NCI-H1092 (cell line): ENCODE measurements at regions not wholly inside any gene's neighbourhood (a gene's known extent, or its start where the extent isn't known, plus 50 kb on each side); places are given as distances from the start of the nearest gene placed in this dataset.
"Not testable (repeated sequence)": the region's sequence is repeated elsewhere in the genome, so short reads cannot be mapped to it uniquely, and the experiment has no call there.

Experiments
- DNase-seq: peaks from one replicate; lab custom pipeline; 2025; lab: John Stamatoyannopoulos, UW

DNA sequence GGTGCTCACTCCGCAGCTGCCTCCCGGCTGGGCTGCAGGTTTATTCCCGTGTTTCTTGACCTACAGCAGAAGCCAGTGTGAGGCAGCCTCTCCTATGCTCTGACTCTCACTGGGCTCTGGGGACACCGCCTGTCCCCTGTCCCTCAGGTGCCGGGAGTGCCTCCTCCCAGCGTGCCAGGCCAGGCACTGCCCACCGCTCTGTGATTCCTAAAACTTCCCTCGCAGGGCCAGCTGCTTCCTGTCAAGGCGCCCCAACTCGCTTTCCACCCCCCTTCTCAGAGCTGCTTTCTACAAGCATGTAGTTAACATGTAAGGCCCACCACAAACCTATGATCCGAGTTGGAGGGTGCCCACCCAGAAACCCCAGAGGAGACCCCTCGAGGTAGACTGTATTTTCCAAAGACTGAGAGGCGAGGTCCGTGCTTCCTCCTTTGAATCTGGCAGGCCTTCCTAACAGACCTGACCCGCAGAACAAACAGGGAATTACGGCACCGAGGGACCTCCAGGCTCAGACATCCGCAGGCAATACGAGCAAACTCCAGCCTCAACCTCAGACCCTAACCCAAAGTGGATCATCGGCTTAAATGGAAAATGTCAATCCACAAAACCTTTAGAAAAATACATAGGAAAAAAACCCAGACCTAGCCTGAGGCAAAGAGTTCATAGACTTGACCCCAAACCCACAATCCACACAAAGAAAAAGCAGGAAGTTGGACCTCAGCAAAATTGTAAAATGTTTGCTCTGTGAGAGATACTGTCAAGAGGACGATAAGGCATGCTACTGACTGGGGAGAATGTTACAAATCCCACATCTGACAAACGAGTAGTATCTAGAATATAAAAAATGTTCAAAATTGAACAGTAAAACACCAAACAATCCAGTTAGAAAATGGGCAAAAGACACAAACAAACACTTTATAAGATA is 121.3 kb upstream of the IQSEC1 start:
- no peak for DNase-seq

DNA sequence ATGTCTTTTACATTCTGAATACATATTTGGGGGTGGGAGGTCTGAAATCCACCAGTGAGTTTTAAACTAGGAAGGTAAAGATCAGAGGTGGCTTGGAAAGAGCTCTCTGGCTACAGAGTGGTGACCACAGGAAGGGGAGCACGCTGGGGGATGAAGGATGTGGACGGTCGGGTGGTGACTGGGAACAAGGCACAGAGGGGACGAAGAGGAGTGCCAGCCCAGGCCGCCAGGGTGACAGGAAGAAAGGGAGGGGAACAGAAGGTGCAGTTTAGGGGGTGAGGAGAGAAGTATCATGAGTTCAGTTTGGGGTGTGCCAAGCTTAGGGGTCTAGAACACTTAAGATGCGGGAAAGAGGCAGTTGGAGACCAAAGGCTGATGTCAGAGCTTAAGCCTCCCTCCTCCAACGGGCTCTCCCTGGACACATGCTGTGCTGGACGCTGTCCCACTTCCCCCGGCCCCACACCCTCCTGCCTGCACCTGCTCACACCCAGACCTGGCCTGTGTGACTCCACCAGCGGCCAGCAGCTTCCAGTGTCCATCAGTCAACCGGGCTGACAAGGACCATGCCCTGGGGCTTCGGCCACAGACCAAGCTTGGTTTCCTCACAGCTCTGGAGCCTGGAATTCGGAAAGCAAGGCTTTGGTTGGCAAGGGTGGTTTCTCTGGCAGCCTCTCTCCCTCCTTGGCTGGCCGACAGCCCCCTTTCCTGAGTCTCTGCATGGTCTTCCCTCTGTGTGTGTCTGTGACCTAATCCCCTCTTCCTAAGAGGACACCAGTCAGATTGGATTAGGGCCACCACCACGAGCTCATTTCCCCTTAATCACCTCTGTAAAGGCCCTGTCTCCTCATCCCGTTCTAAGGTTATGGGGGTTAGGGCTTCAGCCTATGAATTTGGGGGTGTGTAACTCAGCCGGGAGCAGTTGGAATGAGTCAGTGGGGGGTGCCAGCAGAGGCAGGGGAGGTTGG is 120.4 kb upstream of the IQSEC1 start:
- no peak for DNase-seq

DNA sequence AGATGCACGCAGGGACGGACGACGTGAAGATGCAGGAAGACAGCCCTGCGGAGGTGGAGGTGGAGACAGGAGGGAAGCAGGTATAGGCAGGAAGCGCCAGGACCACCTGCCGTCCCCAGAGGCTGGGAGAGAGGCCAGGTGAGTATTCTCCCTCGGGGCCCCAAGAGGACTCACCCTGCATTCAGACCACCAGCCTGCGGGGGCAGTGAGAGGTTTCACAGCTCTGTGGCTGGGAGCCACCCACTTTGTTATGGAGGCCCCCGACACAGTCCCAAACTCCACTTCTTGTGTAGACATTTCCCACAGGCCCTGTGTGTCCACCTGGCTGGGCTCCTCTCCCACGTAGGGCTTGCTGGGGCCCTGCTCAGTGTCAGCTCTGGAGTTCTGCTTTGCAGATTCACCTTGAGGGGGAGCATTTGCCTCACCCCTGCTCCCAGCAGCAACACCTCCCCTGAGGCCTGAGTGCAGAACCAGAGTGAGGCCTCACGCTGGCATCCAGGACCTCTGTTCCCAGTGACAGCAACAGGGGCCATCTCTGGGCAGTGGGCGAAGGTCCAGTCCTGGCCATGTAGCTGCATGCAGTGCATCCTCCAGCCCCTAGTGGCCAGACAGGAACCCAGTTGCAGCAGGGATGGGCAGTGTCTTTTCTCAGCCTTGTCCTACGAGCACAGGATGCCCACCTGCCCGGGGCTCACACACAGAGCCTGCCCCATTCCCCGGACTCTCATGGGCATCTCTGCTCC is 119.4 kb upstream of the IQSEC1 start:
- no peak for DNase-seq

DNA sequence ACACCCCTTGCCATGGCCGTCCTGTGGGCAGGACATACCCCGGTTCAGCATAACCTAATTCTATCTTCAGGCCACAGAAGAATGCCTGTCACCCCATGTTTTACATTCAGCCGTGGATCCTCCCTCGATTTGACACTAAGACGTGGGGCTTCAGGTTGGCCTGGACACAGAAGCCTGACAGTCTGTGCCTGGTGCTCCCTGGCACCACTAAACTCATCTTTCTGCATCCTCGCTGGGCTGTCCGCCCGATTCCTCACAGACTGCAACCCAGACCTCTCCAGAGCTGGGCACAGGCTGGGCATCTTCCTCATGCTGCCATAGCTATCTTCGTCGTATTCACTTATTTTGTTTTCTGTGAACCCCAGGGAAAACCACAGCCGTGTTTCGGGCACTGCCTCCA is 117.8 kb upstream of the IQSEC1 start:
- no peak for DNase-seq

DNA sequence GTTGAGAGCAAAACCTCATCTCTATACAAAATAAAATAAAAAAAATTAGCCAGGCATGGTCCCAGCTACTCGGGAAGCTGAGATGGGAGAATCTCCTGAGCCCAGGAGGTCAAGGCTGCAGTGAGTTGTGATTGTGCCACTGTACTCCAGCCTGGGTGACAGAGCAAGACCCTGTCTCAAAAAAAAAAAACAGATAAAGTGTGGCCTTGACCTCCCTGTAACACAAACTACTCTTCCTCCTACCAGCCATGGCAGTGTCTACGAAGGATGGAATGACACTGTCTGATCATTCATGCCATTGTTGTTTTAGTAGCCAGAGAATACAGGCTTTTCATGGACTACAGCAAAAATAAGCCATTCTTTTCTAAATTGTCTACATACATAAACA is 117.1 kb upstream of the IQSEC1 start:
- DNase-seq = no peak

DNA sequence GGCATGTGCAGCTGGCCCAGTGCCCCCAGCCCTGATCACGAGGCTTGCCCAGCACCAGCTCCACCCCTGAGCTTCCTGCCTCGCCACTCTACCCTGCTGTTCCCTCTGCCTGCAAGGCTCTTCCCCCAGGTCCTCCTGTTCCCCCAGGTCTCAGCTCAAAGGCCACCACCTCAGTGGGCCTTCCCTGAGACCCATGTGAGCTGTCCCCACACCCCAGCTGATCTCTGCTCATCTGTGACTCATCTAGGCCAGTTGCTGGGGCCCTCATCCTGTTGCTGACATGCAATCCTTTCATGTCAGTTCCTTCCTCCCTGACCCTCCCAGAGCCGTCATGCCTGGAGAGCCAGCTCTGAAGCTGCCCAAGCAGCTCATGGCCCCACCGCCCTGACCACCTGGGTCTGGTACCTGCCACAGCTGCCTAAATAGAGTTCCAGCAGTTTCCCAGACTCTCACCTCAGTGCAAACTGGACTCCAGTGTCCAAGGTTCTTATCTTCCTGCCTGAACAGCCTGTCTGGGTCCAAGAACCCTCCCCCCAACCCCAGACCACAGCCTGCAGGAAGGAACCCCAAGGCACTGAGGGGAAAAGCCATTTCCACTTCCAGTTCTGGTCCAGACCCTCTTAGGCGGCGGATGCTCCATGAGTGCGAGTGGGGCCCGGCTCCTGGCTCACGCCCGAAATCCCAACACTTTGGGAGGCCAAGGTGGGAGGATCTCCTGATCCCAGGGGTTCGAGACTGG is 116.6 kb upstream of the IQSEC1 start:
- no peak for DNase-seq

DNA sequence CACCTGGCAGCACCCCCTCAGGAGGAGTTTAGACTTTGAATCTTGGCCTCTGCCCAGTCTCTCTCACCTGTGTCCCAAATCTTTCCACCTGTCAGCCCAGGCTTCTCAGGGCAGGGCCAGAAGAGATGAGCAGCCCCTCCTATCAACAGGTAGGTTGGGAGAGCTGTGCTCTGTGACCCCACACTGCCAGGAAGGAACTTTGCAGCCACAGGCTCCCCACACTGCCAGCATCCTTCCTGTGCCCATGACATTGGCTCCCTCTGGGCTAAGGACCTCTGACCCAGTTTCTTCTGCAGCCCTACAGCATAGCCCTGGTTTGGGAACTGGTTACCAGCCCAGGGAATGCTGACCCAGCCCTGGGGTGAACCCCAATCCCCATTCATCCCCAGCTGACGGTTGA is 115.7 kb upstream of the IQSEC1 start:
- DNase-seq = no peak

DNA sequence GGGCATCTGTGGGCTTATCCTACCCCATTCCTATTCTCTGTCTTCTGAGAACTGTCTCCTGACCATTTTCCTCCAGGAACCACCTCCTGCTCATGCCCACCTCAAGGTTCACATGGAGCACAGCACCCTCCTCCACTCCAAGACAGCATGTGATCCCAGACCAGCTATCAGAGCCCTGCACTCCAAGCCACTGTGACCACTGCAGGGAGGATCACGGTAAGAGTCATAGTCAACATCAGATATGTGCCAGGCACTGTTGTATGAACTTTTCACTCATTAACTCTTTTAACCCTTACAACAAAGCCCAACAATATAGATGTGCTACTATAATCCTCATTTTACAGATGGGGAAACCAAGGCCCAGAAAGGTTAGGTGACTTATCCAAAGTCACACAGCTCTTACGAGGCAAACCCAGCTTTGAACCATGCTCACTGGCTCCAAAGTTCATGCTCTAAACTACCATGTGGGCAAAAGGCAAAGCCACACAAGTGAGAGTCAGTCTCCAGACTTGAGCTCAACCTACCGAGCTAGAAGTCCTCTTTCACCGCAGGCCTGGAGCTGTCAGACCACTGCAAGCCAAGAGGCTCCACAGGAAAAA is 115.1 kb upstream of the IQSEC1 start:
- no peak for DNase-seq

DNA sequence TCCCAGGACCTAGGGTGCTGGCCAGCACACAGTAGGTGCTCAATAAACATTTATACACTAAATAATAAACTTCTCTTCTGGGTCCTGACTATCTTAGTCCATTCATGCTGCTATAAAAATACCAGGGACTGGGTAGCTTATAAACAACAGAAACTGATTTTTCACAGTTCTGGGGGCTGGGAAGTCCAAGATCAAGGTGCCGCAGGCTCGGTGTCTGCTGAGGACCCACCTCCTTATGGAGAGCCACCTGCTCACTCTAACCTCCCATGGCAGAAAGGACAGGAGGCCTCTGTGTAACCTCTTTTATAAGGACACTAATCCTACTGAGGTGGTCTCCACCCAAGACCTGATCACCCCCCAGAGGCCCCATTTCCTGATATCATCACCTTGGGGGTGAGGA is 114.4 kb upstream of the IQSEC1 start:
- DNase-seq = no peak

DNA sequence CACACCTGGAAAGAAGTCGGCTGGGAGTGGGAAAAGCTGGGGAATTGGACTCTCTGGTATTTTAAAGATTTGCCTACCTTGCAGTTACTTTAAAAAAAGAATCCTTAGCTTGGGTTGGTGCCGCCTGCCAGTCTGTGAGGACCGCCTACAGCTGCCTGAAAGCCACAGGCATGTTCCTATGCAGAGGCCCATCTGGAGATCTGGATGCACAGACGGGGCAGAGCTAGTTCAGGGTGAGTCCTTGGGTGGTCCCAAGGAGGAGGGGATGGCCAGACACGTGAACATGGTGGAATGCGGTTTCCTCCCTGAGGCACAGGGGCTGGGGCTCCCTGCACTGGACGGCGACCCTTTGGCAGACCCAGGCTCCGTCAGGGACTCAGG is 113.2 kb upstream of the IQSEC1 start:
- no peak for DNase-seq

DNA sequence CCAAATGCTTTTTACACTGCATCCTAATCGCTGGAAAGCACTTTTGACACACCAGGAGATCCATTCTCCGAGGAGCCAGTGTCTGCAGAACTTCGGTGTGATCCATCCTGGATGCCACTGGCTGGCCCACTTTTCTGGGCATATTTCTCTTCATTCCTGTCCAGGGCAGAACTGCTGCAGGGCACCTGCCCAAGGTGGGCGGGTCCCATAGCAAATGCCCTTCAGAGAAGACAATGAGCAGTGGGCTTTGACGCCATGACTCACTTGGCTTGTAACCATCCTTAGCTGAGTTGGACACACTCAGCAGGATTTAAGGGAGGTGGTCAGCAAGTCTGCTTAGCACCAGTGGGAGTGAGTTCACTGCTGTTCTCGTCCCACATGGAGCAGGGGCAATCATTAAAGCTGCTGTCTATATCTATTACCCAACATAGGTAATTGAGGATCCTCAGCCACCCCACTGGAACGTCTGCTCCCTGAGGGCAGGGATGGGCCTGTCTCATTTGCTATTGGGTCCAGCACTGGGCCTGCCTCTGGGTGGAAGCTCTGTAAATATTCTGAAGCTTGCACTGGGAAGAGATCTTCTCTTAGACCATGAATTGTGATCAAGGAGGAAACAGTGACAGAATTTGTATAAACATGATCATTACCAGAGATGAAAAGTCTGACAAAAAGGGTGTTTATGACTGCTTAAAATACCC is 112.7 kb upstream of the IQSEC1 start:
- DNase-seq = no peak

DNA sequence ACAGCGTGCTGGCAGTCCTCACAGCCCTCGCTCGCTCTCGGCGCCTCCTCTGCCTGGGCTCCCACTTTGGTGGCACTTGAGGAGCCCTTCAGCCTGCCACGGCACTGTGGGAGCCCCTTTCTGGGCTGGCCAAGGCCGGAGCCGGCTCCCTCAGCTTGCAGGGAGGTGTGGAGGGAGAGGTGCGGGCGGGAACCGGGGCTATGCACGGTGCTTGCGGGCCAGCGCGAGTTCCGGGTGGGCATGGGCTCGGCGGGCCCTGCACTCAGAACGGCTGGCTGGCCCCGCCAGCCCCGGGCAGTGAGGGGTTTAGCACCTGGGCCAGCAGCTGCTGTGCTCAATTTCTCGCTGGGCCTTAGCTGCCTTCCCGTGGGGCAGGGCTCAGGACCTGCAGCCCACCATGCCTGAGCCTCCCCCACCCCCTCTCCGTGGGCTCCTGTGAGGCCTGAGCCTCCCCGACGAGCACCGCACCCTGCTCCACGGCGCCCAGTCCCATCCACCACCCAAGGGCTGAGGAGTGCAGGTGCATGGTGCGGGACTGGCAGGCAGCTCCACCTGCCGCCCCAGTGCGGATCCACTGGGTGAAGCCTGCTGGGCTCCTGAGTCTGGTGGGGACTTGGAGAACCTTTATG is 106.5 kb upstream of the IQSEC1 start:
- not testable (repeated sequence) for DNase-seq

DNA sequence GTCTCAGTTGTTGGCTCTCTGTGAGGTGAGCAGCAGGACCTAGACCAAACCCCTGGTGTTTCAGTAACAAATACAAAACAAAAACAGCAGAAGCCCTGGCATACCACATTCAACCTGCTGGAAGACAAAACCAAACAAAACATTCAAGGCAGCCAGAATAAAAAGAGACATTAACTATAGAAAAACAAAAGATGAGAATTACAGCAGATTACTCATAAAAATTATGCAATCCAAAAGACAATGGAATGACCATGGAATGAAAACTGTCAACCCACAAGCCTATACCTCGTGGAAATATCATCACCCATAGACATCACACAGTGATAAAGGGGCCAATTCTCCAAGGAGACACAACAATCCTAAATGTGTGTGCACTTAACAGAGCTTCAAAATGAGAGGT is 106.0 kb upstream of the IQSEC1 start:
- no peak for DNase-seq

DNA sequence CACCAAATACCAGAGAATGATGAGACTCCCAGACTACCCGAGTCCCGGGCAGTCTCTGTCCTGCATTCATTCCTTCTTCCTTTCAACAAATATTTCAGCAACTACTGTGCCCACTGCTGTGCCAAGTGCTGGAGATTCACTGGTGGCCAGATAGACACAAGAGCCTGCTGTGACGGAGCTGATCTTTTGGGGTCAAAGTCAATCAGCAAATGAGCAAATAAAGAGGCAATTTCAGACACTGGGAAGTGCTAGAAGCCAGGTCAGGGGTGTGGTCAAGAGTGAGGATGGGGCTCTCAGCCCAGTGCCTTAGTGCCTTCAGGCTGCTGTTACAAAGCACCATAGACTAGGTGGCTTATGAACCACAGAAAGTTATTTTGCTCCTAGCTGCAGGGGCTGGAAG is 104.9 kb upstream of the IQSEC1 start:
- DNase-seq = no peak

DNA sequence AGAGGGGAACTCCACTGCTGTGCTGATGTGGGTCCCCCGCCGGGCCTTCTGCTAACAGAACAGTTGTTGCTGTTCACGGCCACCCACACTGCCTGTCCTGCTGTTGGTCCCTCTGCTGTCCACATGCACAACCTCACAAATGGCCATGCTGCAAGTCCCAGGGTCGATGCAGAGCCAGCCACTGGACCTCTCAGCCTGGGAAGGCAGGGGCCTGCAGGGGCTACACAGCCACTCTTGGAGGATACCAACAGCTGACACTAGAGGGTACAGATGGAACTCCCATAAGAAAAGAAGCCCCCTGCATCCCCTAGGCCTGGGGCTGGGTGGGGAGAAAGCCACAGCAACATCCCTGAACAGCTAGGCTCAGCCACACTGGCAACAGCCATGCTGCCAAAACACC is 104.4 kb upstream of the IQSEC1 start:
- DNase-seq = no peak

DNA sequence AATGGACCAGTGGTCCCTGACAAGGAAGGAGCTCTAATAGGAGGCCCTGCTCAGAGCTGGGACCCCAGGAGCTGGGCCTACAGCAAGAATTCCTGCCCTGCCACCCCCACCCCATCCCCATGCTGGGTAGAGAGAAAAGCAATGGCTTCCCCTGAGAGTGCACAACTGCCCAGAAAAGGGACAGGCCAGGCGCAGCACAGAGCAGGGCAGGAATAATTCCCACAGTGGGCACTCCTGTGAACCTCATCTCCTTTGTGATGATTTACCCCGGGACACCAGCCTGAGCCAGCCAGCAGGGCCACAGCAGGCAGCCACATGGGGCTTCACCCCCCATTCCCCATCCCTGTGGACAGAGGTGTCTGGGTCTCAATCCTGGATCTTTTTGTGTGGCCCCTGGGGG is 104.0 kb upstream of the IQSEC1 start:
- no peak for DNase-seq

DNA sequence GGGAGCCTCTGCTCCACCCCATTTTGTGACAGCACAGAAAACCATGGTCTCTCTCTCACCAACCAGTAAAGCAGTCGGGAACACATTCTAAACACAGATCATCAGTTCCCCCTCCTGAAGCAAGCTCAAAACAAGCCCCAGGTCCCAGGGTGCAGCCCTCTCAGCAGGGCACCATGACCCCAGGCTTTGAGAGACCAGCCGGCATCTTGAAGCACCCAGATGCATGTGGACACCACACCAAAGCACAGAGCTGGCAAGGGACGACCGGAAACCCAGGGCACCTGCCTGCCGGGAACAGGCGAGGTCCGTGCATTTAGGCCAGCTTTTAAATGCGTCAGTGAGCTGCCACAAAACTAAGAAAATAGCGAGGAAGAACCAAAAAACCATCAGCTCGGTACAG is 103.2 kb upstream of the IQSEC1 start:
- DNase-seq = no peak

DNA sequence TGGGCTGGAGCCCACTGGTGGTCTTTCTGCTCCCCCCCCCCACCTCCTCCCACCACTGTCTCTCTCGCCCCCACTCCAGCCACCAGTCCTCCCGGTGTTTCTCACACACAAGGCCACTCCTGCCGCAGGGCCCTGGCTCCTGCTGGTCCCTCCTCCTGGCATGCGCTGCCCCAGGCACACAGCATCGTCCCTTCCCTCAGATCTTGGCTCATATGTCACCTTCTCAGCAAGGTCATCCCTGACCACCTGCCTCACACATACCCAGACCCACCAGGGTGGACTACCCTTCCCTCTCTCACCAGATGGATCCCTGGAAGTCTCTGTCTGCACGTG is 101.5 kb upstream of the IQSEC1 start:
- DNase-seq = no peak

DNA sequence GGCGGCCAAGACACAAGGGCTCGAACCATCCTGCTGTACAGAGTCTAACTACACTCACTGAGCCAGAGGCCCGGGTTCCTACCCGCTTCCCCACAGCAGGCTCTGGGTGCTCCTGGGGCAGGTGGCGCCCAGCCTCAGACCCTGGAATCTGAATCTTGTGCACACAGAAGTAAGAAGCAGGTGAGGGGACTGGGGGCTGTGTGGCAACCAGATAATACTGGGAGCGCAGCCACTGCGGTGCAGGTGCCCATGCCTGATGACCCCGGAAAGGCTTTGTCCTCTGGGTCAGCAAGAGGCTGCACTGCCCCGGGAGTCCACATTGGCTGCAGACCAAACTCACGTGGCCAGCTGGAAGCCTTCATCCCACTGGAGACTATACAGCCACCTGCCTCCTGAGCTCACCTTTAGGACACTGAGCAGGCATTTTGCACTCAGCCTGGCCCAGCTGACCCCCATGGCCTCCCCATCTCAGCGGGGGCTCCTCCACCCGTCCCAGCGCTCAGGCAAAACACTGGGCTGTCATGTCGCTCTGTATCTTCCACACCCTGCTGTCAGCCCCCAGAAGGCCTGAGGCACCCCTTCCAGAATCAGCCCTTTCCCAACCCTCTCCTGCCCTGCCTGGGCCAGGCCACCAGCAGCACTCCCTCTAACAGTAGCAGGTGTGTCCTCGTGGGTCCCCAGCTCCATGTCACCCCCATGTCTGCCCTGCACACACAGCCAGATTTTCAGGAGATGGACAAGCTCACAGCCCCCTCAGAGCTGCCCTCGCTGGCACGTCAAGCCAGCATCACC is 101.0 kb upstream of the IQSEC1 start:
- DNase-seq = no peak
